ENCODE measurements at regions not wholly inside any gene's neighbourhood (a gene's known extent, or its start where the extent isn't known, plus 50 kb on each side); places are given as distances from the start of the nearest gene placed in this dataset.

DNA sequence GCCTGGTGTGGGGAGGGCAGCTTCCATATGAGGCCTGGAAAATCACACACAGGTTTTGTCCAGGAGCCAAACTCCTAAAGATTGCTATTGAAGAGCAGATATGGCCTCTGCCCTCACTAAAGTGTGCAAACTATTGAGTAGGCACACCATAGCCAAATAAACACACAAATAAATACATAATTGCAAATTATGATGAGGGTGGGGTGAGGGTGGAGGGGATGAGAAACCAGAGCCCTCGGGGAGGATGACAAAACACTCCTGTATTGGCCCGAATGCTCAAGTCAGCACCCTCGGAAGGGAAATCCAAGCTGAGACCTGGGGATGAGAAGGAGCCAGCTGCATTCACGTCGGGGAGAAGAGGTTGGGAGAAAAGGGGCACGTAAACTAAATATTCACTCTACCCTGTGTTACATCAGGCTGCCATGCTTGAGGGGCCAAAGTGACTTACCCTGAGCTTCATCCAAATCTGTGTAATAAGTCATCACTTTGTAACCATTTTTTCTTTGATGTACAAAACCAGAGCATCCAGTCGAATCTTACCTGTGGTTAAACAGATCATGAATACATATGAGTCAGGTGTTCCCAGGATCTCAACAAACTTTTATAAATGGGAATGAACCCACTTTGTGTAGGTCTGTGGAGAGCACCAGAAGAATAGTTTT lies 73.9 kb upstream of the PCSK1 start:
- TF ChIP-seq, protein P1, sequence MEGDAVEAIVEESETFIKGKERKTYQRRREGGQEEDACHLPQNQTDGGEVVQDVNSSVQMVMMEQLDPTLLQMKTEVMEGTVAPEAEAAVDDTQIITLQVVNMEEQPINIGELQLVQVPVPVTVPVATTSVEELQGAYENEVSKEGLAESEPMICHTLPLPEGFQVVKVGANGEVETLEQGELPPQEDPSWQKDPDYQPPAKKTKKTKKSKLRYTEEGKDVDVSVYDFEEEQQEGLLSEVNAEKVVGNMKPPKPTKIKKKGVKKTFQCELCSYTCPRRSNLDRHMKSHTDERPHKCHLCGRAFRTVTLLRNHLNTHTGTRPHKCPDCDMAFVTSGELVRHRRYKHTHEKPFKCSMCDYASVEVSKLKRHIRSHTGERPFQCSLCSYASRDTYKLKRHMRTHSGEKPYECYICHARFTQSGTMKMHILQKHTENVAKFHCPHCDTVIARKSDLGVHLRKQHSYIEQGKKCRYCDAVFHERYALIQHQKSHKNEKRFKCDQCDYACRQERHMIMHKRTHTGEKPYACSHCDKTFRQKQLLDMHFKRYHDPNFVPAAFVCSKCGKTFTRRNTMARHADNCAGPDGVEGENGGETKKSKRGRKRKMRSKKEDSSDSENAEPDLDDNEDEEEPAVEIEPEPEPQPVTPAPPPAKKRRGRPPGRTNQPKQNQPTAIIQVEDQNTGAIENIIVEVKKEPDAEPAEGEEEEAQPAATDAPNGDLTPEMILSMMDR (IDR thresholded peaks at IDR 0.05) = no peak
- no peak for TF ChIP-seq EP300 (IDR thresholded peaks at IDR 0.05)

Data from tibial nerve (tissue), 4 donors.